Activated naive CD4-positive, alpha-beta T cell treated with anti-CD3 and anti-CD28 coated beads, Interleukin-2, amount 50 U/mL, for 72 hours (primary cell): ENCODE measurements at regions not wholly inside any gene's neighbourhood (a gene's known extent, or its start where the extent isn't known, plus 50 kb on each side); places are given as distances from the start of the nearest gene placed in this dataset.
"Not testable (repeated sequence)": the region's sequence is repeated elsewhere in the genome, so short reads cannot be mapped to it uniquely, and the experiment has no call there.

Experiments
- ATAC-seq, 2 donors: fragments of 150-1000 bp; cut with Tn5 transposase; 2 replicates each; pipeline ENCODE4 v1.10.0; 2021; ENCODE audit warnings: mild to moderate bottlenecking in 2 of 2, moderate library complexity in 2 of 2
- DNase-seq, 2 donors: peaks; one replicate each; pipeline ENCODE4 v3.0.0; 2021 to 2022; ENCODE audit warnings: low spot score in 2 of 2
- H3K27ac Mint-ChIP-seq, 2 donors: one replicate each; pipeline ENCODE4 v1.8.0; 2022; ENCODE audit warnings: mild to moderate bottlenecking in 2 of 2, mixed read lengths in 2 of 2
- H3K36me3 Mint-ChIP-seq, 2 donors: one replicate each; pipeline ENCODE4 v1.8.0; 2022; ENCODE audit warnings: mixed read lengths in 2 of 2
- H3K9me3 Mint-ChIP-seq, 2 donors: one replicate each; pipeline ENCODE4 v1.8.0; 2022; ENCODE audit warnings: mixed read lengths in 2 of 2

GRCh38 chr2:187610450-187610849 lies 56.2 kb upstream of the TFPI start:
- H3K9me3 Mint-ChIP-seq, H3K27ac Mint-ChIP-seq, DNase-seq, H3K36me3 Mint-ChIP-seq, ATAC-seq: not testable (repeated sequence)

- no peaks in the 10 kb centered on the region for H3K9me3 Mint-ChIP-seq
- ATAC-seq (no peak), DNase-seq (no peak)
- no peak overlapping the region for H3K27ac Mint-ChIP-seq
- no peaks in the 10 kb centered on the region for H3K36me3 Mint-ChIP-seq
Measured at GRCh38 chr2:187612857-187613256, 58.6 kb upstream of the TFPI start.

- no peaks in the 10 kb centered on the region for H3K9me3 Mint-ChIP-seq
- DNase-seq (no peak), ATAC-seq (no peak)
- H3K36me3 Mint-ChIP-seq: no peaks in the 10 kb centered on the region
- no peak overlapping the region for H3K27ac Mint-ChIP-seq
Measured at GRCh38 chr2:187614756-187615155, 60.5 kb upstream of the TFPI start.

GRCh38 chr2:187615364-187615763 lies 61.1 kb upstream of the TFPI start:
- no peaks in the 10 kb centered on the region for H3K36me3 Mint-ChIP-seq
- no peak for ATAC-seq
- H3K9me3 Mint-ChIP-seq: no peaks in the 10 kb centered on the region
- no peak for DNase-seq
- no peak overlapping the region for H3K27ac Mint-ChIP-seq

- DNase-seq (no peak), ATAC-seq (no peak)
- no peaks in the 10 kb centered on the region for H3K36me3 Mint-ChIP-seq
- no peaks in the 10 kb centered on the region for H3K9me3 Mint-ChIP-seq
- no peak overlapping the region for H3K27ac Mint-ChIP-seq
Measured at GRCh38 chr2:187615902-187616301, 61.7 kb upstream of the TFPI start.

- H3K36me3 Mint-ChIP-seq: no peaks in the 10 kb centered on the region
- DNase-seq (no peak), ATAC-seq (no peak)
- H3K9me3 Mint-ChIP-seq: no peaks in the 10 kb centered on the region
- H3K27ac Mint-ChIP-seq: no peak overlapping the region
Measured at GRCh38 chr2:187617120-187617519, 62.9 kb upstream of the TFPI start.

GRCh38 chr2:187617905-187618304 lies 63.7 kb upstream of the TFPI start:
- Mint-ChIP-seq H3K36me3 (no peaks in the 10 kb centered on the region), H3K27ac (no peak overlapping the region), H3K9me3 (no peaks in the 10 kb centered on the region)
- DNase-seq (no peak), ATAC-seq (no peak)

- Mint-ChIP-seq H3K27ac (no peak overlapping the region), H3K9me3 (no peaks in the 10 kb centered on the region), H3K36me3 (no peaks in the 10 kb centered on the region)
- no peak for DNase-seq
- no peak for ATAC-seq
Measured at GRCh38 chr2:187618813-187619212, 64.6 kb upstream of the TFPI start.

- ATAC-seq (no peak), DNase-seq (no peak)
- Mint-ChIP-seq H3K9me3 (peaks cover 15% of the 10 kb centered on the region in 2 donors), H3K27ac (no peak overlapping the region), H3K36me3 (peaks cover 0 to 6% of the 10 kb centered on the region in 2 donors)
Measured at GRCh38 chr2:187627153-187627552, 72.9 kb upstream of the TFPI start.

- H3K27ac Mint-ChIP-seq, H3K9me3 Mint-ChIP-seq, H3K36me3 Mint-ChIP-seq, ATAC-seq, DNase-seq: not testable (repeated sequence)
Measured at GRCh38 chr2:187636731-187637391, 82.6 kb upstream of the TFPI start.

- ATAC-seq, H3K9me3 Mint-ChIP-seq, H3K36me3 Mint-ChIP-seq, DNase-seq, H3K27ac Mint-ChIP-seq: not testable (repeated sequence)
Measured at GRCh38 chr2:187637392-187637740, 83.1 kb upstream of the TFPI start.

- H3K36me3 Mint-ChIP-seq, DNase-seq, H3K27ac Mint-ChIP-seq, ATAC-seq, H3K9me3 Mint-ChIP-seq: not testable (repeated sequence)
Measured at GRCh38 chr2:187637771-187638170, 83.5 kb upstream of the TFPI start.

- no peak for DNase-seq
- no peak for ATAC-seq
Measured at GRCh38 chr2:187638840-187639239, 84.6 kb upstream of the TFPI start.

GRCh38 chr2:187640926-187641510 lies 86.8 kb upstream of the TFPI start:
- peaks cover 0 to 3% of the 10 kb centered on the region in 2 donors for H3K9me3 Mint-ChIP-seq
- H3K36me3 Mint-ChIP-seq: no peaks in the 10 kb centered on the region
- DNase-seq (no peak), ATAC-seq (no peak)
- H3K27ac Mint-ChIP-seq: no peak overlapping the region

More at GRCh38 chr2:187638840-187639239, 84.6 kb upstream of the TFPI start:
- Mint-ChIP-seq H3K36me3 (no peaks in the 10 kb centered on the region), H3K27ac (no peak overlapping the region), H3K9me3 (peaks cover 3 to 7% of the 10 kb centered on the region in 2 donors)

GRCh38 chr2:187642498-187642897 lies 88.3 kb upstream of the TFPI start:
- Mint-ChIP-seq H3K27ac (no peak overlapping the region), H3K9me3 (no peaks in the 10 kb centered on the region), H3K36me3 (no peaks in the 10 kb centered on the region)
- ATAC-seq: no peak
- DNase-seq: no peak

- Mint-ChIP-seq H3K27ac (no peak overlapping the region), H3K9me3 (no peaks in the 10 kb centered on the region), H3K36me3 (no peaks in the 10 kb centered on the region)
- ATAC-seq (no peak), DNase-seq (no peak)
Measured at GRCh38 chr2:187644486-187644885, 90.3 kb upstream of the TFPI start.

GRCh38 chr2:187644981-187645380 lies 90.7 kb upstream of the TFPI start:
- Mint-ChIP-seq H3K27ac (no peak overlapping the region), H3K36me3 (no peaks in the 10 kb centered on the region), H3K9me3 (no peaks in the 10 kb centered on the region)
- DNase-seq: no peak
- no peak for ATAC-seq

GRCh38 chr2:187646556-187646955 lies 92.3 kb upstream of the TFPI start:
- DNase-seq: no peak
- no peaks in the 10 kb centered on the region for H3K36me3 Mint-ChIP-seq
- H3K9me3 Mint-ChIP-seq: no peaks in the 10 kb centered on the region
- ATAC-seq: no peak
- no peak overlapping the region for H3K27ac Mint-ChIP-seq
